GM18951 (cell line): ENCODE measurements at regions not wholly inside any gene's neighbourhood (a gene's known extent, or its start where the extent isn't known, plus 50 kb on each side); places are given as distances from the start of the nearest gene placed in this dataset.
"Not testable (repeated sequence)": the region's sequence is repeated elsewhere in the genome, so short reads cannot be mapped to it uniquely, and the experiment has no call there.

Experiments
- POLR2A ChIP-seq: IDR thresholded peaks from 4 replicates; pipeline ENCODE4 v1.6.1; 2011; ENCODE audit warnings: mild to moderate bottlenecking; ENCODE audit not compliant: insufficient read length, insufficient read depth; ENCODE audit errors: extremely low read depth
- in situ Hi-C: fragments of 300-500 bp; cut with MboI; formaldehyde crosslinking; loops from one replicate; pipeline ENCODE4 v1.12.0; 2022; ENCODE audit warnings: low sequenced_read_pairs, mixed read lengths, inconsistent platforms; ENCODE audit not compliant: unreplicated experiment

DNA sequence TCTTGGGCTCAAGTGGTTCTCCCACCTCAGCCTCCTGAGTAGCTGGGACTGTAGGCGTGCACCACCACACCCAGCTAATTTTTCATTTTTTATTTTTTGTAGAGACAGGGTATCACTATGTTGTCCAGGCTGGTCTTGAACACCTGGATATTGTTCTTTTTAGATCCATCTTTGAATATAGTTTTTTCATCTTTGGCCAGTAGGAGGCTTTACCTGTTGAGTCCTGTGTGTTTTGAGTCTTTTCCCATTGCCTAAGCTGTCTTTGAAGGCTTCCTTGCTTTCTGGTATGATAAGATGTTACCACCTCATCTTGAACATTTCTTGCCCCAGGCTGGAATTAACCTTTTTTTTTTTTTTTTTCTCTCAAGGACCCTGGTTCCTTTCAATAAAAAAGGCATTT lies 387.8 kb upstream of the RUNX1 start:
- in situ Hi-C loops, result no loop called here
- no peak for TF ChIP-seq POLR2A

DNA sequence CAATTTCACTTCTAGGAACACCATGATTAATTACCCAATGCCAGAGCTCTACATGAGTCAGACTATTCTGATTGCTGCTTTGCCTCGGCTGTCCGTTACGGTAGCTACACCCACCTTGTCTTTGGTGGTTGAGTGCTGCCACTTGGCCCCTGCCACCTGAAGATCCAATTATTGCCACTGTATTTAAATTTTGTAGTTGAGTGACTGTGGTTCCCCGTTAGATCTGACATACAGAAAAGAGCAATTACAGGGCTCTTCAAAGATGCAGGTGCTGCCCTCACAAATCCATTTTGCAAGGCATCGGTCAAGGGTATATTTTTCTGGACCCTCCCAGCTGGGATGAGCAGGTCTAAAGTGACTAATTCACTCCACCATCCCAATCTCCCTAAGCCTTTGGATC lies 383.5 kb upstream of the RUNX1 start:
- in situ Hi-C loops, result not testable (repeated sequence)

DNA sequence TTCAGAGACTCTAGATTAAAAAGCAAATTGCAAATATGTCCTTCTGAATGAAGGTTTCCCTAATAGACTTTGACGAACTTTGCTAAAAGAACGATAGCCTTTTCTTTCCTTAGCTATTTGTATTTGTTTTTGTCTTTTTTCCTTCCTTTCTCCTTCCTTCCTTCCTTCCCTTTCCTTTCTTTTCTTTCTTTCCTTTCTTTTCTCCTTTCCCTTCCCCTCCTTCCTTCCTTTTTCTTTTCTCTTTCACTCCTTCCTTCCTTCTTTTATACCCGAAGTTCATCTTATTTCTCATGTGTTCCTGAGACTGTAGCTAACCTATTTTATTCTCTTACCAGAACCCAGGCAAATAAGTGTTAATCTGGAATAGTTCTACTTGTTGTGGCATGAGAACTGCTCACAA lies 381.2 kb upstream of the RUNX1 start:
- in situ Hi-C loops, result no loop called here
- no peak for TF ChIP-seq POLR2A

DNA sequence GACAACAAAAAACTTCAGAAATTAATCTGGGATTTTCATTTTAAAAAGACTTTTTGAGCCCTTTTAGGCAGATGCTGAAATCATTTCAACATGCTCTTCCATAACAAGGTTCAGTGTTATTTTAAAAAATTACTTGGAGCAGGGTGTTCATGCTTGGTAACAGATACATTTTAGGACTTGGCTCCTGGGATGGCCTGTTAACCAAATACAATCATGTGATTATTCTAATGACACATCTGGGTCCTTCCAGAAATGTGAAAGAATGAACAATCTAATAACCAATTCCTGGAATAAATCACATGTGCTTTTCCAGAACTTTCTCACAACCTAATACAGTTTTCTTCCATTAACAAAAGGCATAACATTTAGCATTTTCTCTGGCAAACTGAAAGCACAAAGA lies 379.8 kb upstream of the RUNX1 start:
- TF ChIP-seq POLR2A, result no peak
- in situ Hi-C loops, result no loop called here

DNA sequence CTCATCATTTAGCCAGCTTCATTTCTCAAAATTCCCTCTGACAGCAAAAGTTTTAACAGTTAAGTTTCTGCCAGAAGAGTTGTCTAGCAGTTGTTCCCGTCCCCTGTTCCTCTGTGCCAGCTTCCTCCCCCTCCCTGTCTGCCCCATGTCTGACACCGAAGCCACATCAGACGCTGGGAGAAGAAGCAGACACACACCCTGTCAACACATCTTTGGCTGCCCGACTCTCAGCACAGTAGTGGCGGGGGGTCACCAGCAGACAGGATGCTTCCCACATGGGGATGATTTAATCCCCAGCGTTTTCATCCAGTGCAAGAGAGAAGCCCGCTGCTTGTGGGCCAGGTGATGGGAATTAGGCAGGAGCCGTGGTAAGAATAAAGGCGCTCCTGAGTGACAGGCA lies 379.4 kb upstream of the RUNX1 start:
- in situ Hi-C loops, result no loop called here
- TF ChIP-seq POLR2A, result no peak

DNA sequence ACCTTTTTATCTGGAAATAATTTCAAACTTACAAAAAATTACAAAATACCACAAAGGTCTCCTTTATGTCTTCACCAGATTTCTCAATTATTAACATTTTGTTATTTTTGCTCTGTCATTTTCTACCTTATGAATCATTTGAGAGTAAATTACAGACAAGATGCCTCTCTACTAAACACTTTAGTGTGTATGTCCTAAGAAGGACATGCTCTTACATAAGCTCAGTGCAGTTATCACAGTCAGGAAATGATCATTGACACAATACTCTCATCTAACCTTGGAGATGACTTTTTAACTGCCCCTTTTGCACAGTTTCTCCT lies 378.9 kb upstream of the RUNX1 start:
- TF ChIP-seq POLR2A, result no peak
- in situ Hi-C loops, result no loop called here

DNA sequence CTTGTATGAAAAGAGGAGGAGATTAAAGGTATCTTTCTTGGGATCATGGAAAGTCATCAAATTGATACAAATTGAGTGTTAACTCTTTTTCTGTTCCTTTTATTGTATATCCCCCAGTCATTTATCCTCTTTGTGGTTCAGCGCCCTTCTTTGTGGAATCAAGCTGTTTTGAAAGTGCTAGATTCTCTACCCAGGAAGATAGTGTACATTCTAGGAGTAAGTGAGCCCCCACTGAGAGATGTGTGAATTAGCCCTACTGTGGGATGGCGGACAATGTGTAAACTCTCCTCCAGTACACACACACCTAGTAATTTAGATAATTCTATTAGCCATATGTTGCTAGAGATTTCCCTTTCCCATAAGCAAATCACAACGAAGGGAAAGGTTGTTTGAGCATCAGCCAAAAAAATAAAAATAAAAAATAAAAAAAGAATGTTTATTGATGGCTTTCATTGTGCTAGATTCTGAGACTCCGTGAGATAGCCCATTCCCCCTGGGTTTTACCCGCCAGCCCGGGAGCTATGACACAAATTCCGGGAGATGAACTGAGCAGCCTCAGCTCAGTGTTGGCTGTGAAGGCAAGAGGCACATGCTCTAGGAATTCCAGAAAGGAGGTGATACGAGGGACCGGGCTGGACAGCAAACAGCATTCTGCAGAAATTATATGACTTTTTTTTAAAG lies 378.4 kb upstream of the RUNX1 start:
- in situ Hi-C loops, result no loop called here
- TF ChIP-seq POLR2A, result no peak

DNA sequence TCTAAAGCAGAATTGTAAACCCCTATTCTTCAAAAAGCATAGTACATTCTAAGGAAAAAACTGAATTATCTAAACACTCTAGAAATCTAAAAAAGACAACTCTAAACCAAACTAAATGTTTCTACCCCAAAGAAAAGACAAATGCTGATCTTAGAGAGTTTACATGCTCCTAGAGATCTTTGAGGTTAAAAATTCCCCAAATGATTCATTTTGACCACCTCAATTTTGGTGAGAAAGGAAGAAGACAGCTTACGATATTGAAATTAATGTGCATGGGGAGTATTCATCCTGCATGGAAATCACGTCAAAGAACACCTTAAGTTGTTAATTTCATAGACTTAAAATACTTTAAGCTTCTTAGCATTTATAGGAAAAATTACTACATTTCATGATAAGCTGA lies 377.8 kb upstream of the RUNX1 start:
- TF ChIP-seq POLR2A, result no peak
- in situ Hi-C loops, result no loop called here

DNA sequence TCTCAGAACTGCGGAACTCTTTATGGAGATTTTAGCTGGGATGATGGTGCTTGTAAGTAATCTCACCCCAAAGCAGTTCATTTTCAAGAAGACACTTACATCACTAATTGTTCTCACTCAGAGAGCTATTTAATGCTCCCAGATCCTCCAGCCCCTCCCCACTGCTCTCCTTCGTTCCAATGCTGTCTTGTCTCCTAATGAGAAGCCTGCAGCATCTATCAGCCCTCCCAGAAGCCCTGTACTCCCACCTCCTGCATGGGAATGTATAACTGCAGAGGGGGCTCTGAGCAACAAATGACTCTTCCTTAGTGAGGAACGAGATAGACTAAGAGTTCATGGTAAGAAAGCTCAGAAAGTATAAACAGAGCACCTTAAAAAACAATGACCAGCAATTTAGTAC lies 377.4 kb upstream of the RUNX1 start:
- TF ChIP-seq POLR2A, result no peak
- in situ Hi-C loops, result no loop called here

DNA sequence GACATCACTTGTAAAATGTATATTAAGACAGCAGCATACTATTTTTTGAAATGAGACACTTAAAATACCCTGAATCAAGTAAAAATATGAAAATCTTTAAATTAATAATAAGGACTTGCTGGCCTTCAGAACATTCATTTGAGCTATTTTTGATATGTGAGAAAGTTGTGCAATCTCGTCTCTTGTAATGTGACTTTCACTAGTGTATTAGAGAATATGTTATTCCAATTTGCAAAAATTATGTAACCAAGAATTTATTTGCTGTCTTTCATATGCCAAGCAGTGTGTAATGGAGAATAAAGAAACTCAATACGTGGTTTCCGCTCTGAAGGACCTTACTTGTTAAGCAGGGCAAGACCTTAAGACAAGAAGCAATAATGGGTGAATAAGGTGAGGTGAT lies 375.0 kb upstream of the RUNX1 start:
- in situ Hi-C loops, result no loop called here
- no peak for TF ChIP-seq POLR2A

DNA sequence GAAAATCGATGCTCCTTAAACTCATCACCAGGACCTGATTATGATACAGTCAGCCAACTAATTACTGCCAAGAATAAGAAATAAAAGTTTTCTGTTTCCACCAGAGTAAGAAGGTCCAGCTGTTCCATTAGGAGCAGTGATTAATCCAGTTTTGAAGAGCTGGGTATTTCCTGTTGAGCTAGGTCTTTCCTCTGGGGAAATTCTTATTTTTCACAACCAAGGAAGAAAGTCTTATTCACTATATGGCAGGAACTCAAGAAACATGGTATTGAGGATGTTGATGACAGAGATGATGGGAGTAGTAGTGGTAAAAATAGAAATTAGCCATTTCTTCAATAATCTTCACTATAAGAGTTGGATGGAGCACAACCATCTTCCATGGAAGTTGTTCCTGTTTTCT lies 374.6 kb upstream of the RUNX1 start:
- no peak for TF ChIP-seq POLR2A
- in situ Hi-C loops, result no loop called here

DNA sequence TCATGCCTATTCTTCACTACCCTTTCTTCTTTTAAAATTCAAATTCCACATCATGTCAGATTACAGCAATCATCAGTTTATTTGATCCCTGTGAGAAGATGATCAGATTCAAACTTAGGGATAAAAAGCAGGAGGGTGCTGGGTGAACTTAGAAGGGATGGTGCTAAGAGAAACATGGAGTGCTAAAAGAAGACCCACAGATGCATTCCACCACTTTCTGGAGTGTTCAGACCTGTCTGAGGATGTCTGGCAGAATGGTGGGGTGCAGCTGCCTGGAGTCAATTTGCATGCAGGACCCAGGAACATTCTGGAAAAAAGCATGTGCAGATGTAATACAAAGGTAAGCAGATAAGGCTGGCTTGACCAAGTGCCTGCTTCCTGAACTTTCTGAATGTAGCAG lies 372.9 kb upstream of the RUNX1 start:
- TF ChIP-seq POLR2A, result no peak
- in situ Hi-C loops, result no loop called here

DNA sequence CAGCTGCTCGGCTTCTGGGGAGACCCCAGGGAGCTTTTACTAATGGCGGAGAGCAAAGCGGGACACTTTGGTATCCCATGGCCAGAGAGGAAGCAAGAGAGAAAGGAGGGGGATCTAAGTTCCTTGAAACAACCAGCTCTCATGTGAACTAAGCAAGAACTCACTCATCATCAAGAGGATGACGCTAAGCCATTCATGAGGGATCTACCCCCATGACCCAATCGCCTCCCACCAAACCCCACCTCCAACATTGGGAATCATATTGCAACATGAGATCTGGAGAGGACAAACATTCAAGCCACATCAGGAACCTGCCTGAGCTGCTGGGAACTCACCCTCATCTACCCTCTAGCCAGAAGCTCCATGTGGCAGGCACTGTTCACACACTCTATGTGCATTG lies 372.1 kb upstream of the RUNX1 start:
- in situ Hi-C loops, result no loop called here
- no peak for TF ChIP-seq POLR2A

DNA sequence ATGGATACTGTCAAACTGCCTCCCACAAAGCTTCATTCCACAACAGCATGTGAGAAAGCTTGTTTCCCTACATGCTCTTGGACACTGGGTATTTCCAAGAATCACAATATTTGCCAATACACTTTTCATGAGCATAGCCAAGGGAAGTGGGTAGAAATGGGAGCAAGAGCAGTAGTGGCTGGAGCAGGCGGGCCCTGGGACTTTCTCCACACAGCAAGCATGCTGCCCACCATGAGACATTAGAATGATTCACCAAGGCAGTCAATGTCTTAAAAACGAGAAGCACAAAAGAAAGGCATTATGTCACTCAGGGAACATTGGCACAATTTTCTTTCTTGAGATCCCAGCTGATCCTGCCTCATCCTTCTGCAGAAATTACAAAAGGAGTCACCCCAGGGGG lies 371.6 kb upstream of the RUNX1 start:
- in situ Hi-C loops, result no loop called here

DNA sequence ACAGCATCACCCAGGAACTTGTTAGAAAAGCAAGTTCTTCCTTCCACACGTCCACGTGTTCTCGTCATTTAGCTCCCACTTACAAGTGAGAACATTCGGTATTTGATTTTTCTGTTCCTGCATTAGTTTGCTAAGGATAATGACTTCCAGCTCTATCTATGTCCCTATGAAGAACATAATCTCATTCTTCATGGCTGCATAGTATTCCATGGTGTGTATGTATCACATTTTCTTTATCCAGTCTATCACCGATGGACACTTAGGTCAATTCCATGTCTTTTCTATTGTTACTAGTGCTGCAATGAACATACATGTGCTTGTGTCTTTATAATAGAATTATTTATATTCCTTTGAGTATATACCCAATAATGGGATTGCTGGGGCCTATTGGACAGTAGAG lies 368.7 kb upstream of the RUNX1 start:
- in situ Hi-C loops, result no loop called here
- no peak for TF ChIP-seq POLR2A

More for the DNA sequence above, 371.6 kb upstream of the RUNX1 start:
- no peak for TF ChIP-seq POLR2A
